HG03066 (cell line): ENCODE measurements at regions not wholly inside any gene's neighbourhood (a gene's known extent, or its start where the extent isn't known, plus 50 kb on each side); places are given as distances from the start of the nearest gene placed in this dataset.

Source experiments
- ATAC-seq: cut with Tn5 transposase; IDR thresholded peaks from one replicate; pipeline ENCODE4 v1.9.1; 2021; ENCODE audit warnings: low read depth; ENCODE audit not compliant: unreplicated experiment

DNA sequence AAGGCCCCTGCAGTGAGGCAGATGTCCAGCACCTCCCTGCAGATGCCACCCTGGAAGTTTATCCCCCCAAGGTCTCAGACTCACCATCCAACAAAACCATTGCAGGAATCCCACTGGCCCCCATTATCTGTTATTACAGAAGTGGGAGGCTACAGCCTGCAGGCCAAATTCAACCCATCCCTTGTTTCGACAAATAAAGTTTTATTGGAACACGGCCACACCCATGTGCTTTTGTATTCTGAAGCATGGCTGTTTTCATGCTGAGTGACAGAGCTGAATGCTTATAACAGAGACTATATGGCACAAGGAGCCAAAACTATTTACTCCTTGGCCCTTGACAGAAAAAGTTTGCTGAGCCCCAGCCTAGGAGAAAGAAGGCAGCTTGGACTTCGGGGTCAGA is 428.8 kb downstream of the CDK5RAP2 start:
- ATAC-seq = no peak

DNA sequence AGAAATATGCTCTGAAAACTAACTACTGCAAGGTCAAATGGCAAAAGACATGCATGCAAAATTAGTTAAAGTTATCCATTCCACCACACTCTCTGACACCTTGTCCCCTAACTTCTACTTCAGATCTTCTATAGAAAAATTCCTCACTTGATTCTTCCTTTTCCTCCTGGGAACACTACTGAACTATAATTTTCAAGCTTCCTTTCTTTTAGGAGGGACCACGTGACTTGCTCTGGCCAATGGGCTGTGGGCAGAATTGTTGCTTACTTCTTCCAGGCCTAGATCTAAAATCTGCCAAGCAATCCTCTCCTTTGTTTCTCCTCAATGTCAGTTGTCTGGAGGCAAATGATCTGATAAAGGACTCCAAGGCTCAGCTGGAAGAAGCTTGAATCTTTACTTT is 441.0 kb downstream of the CDK5RAP2 start:
- ATAC-seq = no peak

DNA sequence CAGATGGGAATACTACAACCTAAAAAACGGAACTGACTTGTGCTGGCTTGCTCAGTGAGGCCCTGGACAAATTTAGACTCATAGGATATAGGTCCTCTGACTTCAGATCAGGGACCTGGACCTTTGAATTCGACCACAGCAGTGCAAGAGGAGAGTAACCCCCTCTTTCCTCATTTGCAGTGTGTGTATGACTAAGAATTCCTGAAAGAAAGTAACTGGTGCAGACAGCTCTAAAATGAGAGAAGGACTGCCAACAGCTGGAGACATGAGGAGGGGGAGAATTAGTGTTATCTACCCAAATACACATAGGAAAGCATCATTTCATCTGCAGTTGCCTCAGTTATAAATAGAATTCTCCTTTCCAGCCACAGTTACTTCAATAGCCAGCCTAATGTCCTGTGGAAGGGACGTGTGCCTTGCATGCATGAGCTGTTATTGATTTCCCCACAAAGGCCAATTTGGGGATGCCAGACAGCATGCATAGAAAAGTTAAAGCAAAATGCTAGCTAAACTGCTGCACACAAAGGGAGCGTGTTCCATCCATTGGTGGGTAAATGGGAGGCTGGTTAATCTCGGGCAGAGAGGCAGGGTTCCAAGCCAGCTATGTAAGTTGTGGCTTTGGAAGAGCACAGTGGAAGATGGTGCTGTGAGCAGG is 442.7 kb downstream of the CDK5RAP2 start:
- no peak for ATAC-seq

DNA sequence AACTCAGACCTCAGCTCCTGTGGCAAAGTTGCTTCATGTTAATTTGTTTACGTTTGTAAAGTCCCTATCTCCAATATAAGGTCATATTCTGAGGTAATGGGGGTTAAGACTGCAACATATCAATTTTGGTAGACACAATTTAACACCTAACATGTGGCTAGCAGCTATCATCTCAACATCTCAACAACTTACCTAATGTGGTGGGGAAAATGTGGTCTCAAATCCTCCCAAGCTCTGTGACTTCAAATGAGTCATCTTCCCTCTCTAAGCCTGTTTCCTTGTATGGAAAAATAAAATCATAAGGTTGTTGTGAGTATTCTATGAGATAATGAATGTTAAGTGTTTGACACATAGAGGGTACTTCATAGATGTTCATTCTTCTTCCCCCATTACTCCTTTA is 443.3 kb downstream of the CDK5RAP2 start:
- ATAC-seq = no peak

DNA sequence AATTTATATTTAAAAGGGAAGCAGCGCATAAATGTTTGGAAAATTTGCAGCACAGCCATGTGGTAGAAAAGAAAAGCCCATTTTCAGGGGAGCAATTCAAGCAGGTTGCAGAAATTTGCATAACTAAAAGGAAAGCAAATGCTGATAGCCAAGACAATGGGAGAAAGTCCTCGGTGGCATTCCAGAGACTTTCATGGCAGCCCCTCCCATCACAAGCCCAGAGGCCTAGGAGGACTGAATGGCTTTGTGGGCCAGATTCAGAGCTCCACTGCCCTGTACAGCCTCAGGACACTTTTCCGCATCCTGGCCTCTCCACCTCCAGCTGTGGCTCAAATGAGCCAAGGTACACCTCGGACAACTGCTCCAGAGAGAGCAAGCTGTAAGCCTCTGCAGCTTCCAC is 462.9 kb downstream of the CDK5RAP2 start:
- no peak for ATAC-seq

DNA sequence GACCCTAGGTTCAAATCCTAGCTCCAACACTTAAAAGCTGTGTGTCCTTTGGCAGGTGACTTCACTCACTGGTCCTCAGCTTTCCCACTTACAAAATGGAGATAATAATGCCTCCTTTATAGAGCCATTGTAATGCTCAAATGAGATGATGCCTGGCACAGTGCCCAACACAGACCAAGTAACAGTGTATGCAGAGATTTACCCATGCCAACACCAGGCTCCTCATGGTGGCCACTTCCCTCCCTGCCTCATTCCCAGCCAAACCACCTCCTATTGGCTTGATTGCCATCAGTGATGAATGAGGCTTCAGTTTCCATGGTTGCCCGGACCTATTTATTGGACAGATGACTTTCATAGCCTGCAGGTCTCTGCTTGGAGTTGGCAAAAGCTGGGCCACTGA is 469.4 kb downstream of the CDK5RAP2 start:
- no peak for ATAC-seq

DNA sequence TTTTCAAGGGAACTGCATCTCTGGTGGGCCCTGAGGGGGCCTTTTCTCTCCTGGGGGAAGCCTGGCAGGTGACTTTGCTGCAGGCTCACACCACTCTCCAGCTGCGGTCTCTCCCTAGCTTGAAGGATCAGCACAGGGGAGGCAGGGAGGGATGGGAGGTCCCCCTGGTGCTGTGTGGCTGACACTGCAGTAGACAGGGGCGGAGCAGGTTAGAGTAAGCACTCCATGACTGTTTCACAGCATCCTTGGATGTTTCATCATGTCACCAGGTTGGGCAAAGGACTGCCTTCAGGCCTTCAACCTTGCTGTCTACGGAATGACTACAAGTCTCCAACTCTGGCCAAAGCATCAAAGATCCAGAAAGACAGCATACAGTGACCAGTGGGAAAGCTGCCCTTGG is 470.7 kb downstream of the CDK5RAP2 start:
- no peak for ATAC-seq

DNA sequence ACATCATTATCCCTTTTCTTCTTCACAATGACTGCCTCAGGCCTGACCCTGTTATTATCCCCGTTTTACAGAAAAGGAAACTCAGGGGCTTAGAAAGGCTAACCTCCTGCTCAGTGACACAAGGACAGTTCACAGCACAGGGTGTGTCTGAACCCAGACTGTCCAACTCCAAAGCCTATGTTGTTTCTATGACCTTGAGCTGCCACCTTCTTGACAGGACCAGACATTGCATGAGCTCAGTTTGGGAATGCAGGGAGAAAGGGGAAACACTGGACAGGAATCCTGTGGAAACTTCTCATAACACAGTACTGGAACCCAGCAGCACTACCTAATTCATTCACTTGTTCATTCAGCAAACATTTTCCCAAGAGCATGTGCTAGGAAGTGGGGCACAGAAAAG is 472.8 kb downstream of the CDK5RAP2 start:
- ATAC-seq = no peak

DNA sequence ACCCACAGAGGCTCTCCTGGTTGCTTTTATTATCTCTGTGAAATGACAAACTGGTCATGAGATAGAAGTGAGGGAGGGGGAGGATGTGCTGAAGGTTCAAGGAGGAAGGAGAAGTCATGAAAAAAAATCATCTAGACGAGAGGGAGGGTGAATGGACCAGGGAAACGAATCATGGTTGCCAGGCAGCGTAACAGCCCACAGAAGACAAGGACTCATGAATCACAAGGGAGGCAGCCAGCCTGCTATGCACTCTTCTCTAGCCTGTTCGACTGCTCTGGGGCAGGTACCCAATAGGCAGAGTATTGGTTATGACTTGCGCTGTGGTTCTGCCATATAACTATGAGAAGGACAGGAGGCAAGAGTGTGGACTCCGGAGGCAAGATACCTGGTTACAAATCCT is 475.2 kb downstream of the CDK5RAP2 start:
- no peak for ATAC-seq

DNA sequence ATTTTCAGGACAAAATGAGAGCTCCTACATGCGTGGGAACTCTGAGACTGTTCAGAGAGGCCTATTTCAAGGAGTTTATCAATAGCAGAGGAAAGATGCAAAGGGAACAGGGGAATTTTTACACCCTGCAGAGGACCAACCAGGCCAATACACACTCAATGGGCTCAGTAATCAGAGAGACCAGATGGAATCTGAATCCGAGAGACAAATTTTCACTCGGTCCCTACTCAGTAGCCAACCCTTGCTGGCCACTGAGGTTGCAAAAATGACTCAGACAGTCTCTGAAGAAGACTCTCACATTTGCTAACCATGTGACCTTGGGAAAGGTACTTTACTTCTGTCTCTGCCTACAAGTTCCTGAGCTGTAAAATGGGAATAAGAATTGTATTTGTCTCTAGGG is 479.4 kb downstream of the CDK5RAP2 start:
- no peak for ATAC-seq

DNA sequence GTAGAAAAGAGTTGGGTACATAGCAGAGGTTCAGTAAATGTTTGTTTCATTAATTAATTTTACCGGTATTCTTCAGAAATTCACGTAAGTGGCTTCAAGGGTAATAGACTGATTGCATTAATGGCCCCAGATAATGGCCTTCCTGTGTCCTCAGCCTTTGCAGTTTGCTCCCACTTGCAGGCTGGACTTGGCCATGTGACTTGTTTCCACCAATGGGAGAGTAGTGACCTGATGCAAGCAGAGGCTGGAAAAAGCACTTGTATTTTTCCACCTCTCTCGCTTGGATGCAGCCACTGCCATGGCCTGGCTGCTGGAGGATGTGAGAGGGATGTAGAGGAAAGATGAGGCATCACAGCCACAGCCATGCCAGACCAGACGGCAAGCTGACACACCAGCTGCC is 480.9 kb downstream of the CDK5RAP2 start:
- ATAC-seq = no peak

DNA sequence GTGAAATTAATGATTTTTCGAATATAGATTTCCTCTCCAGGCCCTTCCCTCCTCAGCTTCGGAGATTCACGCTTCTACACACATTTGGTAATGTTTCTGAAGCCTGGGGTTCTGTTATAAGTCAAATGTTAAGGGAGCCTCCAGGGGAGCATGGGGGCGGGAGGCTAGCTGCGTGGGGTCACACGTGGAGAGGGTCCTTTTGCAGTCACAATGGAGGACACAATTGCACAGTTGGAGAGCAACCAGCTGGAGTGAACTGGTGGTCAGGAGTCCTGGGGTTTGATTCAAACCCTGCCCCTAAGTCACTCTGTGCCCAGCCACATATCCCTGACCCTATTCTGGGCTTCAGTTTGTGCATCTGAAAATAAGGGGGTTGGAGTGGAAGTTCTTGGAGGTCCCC is 481.4 kb downstream of the CDK5RAP2 start:
- ATAC-seq = no peak

DNA sequence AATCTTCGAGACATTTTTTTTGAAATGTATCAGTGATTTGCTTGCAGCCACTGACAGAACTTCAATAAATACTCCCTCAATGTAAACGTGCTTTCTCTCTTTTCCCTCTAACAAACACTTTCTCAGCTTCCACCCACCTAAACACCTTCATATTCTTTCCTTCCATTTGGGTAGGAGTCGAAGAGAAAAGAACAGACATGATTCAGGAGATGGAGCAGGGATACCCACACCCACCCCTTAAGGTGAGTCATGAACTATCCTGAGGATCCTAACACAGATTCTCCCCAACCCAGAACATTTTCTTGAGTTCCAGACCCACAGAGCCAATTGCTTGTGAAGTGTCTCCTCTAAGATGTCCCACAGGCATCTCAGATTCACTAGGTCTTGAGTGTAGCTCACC is 488.8 kb downstream of the CDK5RAP2 start:
- no peak for ATAC-seq

DNA sequence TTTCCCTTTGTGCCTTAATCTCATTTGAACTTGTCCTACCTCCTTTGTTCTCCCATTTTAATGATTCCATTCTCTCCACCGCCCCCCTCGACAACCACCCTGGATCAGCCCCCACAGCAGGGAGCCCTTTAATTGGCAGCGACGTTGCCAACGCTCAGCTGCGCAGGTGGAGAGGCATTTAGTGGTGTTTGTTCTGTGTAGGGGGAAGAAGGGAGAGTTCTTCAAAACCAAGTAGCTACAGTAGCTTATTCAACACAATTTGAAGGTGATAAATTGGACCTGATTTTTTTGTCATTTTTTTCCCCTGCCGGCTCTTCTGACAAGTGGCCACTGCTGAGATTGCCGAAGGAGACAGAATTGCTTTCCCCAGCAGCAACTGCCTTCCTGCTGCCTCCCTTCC is 499.1 kb downstream of the CDK5RAP2 start:
- no peak for ATAC-seq

DNA sequence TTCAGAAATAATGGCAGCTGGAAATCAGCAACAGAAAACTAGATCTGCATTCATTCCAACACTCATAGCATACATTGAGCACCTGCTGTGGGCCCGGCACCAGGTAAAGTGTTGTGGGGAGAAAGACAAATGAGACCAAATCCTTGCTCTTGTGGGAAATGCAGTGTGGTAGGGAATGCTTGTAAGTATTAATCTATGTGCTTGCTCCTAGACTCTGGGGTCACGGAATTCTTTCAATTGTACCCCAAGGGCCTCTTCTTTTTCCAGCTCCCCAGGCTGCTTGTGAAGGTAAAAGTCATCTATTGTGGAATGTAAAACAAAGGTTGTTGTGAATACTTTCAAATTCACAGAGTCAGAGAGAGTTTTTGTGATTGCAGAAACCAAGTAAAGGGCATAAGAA is 501.9 kb downstream of the CDK5RAP2 start:
- ATAC-seq = no peak

DNA sequence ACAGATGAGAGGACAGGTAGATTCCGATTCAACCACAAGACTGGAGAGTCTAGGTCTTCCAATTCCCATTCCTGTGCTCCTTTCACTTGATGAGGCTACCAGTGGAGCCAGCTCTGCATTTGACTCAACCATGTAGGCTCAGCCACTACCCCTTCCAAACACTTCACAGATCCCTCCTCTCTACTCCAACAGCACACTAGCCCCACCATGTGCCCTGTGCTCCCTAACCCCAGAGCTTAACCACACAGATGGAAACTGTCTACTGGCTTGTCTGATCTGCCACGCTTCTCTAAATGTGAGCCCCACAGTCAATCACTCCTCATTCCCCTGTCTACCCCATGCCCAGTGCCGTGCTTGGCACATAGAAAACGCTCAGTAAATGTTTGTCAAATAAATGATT is 508.2 kb downstream of the CDK5RAP2 start:
- ATAC-seq = no peak

DNA sequence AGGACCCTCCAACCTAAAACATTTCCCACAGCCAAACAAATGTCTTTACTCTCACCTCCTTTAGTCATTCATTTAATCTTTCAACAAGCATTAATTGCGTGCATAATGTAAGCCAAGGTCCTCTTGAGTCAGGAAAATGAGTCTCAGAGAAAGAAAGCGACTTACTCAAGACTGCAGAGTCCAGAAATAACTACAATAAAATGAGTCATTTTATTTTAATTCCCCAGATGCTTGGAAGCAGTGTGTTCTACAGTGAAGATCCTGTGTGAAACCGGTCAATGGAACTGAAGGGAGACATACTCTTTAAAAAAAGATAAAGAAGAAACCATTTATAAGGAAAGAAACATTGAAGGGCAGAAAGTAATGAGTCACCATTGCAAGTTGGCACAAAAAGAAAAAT is 513.7 kb downstream of the CDK5RAP2 start:
- ATAC-seq = no peak

DNA sequence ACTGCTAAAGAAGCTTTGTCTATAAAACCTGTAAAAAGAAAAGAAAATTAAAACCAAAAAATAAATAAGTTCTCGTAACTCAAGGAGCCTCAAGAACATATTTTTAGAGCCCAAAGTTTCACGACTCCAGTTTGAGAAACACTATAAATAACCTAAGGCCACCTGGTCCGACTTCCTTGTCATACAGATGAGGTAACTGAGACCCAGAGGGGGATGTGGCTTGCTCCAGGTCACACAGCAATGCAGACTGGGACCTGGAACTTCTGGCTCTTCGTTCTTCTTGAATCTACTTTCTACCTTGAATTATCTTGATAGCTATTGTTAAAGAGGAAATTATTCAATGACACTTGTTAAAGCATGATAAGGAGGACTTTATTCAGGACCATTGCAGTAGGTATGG is 514.8 kb downstream of the CDK5RAP2 start:
- ATAC-seq = no peak

DNA sequence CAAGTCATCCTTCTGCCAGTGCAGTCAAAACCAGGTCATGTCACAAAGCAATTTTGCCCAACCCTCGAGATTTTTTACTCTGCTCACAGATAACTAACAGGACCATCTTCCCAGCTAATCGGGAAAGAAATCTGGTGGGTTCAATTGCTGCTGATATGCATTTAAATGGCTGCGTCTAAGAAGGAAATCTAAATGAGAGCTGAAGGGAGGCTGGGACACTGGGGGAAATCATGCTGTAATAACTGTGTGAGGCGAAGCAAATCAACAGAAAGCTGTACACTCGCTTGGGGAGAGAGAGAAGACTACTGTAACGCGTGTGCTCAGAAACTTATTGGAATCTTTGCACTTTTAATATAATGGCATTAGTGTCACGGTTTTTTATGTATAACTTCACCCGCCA is 535.0 kb downstream of the CDK5RAP2 start:
- ATAC-seq = no peak

DNA sequence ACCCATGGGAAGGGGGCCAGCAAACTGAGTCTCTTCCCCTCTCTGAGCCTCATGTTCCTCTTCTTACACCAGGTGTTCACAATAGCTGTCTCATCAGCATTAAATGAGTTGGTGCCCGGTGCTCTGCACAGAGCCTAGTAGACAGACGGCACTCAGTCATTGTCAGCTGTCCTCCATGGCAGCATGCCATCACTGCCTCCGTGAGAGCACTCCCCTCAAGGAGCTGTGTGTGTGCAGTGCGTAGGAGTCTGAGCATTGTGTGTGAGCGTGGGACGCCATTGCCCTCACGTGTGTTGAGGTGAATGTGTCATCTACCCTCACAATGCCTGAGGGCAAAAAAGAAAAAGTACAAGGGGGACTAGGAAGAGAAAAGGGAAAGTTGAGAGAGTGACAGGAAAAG is 536.5 kb downstream of the CDK5RAP2 start:
- ATAC-seq = no peak

DNA sequence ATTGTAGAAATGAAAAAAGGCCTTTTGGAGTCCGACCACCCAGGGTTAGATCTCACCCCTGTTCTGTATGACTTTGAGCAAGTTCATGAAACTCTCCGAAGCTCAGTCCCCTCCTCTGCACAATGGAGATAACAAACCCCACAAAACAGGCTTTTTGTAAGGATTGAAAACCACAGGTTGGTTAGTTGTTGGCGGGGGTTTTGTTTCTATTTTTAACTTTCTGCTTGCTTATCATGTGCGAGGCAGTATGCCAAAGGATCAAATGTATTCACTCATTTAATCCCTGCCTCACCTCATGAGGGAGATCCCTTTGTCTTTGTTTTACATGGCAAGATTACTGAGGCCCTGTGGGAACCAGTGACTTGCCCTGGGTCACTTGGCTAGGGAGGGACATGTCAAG is 539.1 kb downstream of the CDK5RAP2 start:
- ATAC-seq = no peak

DNA sequence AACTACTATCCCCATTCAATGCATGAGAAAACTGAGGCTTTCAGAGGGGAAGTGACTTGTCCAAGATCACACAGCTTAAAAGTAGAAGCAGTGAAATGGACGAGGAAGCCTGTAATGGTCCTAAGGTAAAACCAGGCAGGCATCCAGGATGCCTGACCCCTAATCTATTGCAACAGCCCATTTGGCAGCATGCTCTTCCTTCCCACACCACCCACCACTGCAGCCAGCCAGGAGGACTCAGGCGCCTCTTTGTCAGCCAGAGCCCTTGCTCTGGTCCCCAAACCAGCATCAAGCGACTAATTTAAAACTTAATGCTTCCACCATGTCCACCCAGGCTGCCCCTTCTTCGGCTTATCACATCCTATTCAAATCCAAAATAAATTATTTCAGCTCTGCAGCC is 541.6 kb downstream of the CDK5RAP2 start:
- ATAC-seq = no peak

DNA sequence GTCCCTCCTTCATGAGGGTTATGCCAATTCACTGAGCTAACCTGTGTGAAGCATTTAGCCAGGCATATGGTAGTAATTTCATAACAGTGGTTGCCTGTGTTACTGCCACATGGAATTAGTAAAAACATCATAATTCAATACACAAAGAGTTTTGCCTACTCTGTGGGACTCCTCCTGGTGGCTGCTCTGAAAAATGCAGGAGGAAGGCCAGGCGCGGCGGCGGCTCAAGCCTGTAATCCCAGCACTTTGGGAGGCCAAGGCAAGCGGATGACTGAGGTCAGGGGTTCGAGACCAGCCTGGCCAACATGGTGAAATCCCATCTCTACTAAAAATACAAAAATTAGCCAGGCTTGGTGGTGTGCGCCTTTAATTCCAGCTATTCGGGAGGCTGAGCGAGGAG is 547.3 kb downstream of the CDK5RAP2 start:
- ATAC-seq = no peak
